ENCODE measurements at regions not wholly inside any gene's neighbourhood (a gene's known extent, or its start where the extent isn't known, plus 50 kb on each side); places are given as distances from the start of the nearest gene placed in this dataset.

- TF ChIP-seq CTCF (IDR thresholded peaks at IDR 0.05 in 4 of 5, conservative IDR thresholded peaks at IDR 0.05 in 1 of 5) = no peak
- no peak for TF ChIP-seq POLR2A (IDR thresholded peaks at IDR 0.05)
Observed at GRCh38 chr9:103601287-103601686, 492.8 kb upstream of the SMC2 start.
